Tibial nerve (tissue), 4 donors: ENCODE measurements at regions not wholly inside any gene's neighbourhood (a gene's known extent, or its start where the extent isn't known, plus 50 kb on each side); places are given as distances from the start of the nearest gene placed in this dataset.

Source experiments
- DNase-seq, 2 donors: peaks; one replicate each; pipeline ENCODE4 v3.0.0-alpha.2; 2019; ENCODE audit warnings: low spot score in 2 of 2
- H3K27ac ChIP-seq, 4 donors: fragments of 200-600 bp; sonication (generic) in 3 of 4; one replicate each; pipeline ENCODE4 v1.5.1; 2017 to 2019; ENCODE audit warnings: mild to moderate bottlenecking in 1 of 4
- H3K27me3 ChIP-seq, 2 donors: fragments of 200-600 bp; sonication (generic) in 1 of 2; one replicate each; pipeline versions ENCODE4 v1.5.1 to v1.6.0; 2017 to 2019
- H3K36me3 ChIP-seq, 3 donors: fragments of 200-600 bp; sonication (generic); one replicate each; pipeline ENCODE4 v1.5.1; 2018 to 2019
- H3K4me1 ChIP-seq, 4 donors: fragments of 200-600 bp; sonication (generic) in 3 of 4; one replicate each; pipeline ENCODE4 v1.5.1; 2017 to 2019
- H3K4me3 ChIP-seq, 4 donors: fragments of 200-600 bp; sonication (generic) in 3 of 4; one replicate each; pipeline ENCODE4 v1.5.1; 2017 to 2019; ENCODE audit warnings: mild to moderate bottlenecking in 1 of 4, moderate library complexity in 1 of 4
- H3K9me3 ChIP-seq, 4 donors: fragments of 200-600 bp; sonication (generic) in 3 of 4; one replicate each; pipeline ENCODE4 v1.5.1; 2017 to 2019
- CTCF ChIP-seq, 5 experiments: fragments of 200-600 bp in 3 of 5; fragments of 450-650 bp in 2 of 5; sonication (generic) in 3 of 5; IDR thresholded peaks; one replicate each; pipeline ENCODE4 v1.5.1; 2016 to 2019; ENCODE audit warnings: antibody characterized with exemption in 5 of 5, mild to moderate bottlenecking in 3 of 5, moderate library complexity in 2 of 5
- EP300 ChIP-seq, 2 donors: sonication (generic); formaldehyde crosslinking; IDR thresholded peaks; one replicate each; pipeline ENCODE4 v1.6.1; 2017; ENCODE audit warnings: antibody characterized with exemption in 2 of 2, mild to moderate bottlenecking in 1 of 2
- POLR2A ChIP-seq, 2 donors: fragments of 450-650 bp; IDR thresholded peaks; one replicate each; pipeline ENCODE4 v1.6.1; 2017; ENCODE audit warnings: antibody characterized with exemption in 2 of 2, mild to moderate bottlenecking in 2 of 2, moderate library complexity in 2 of 2
- WGBS, 2 donors: methylation state at CpG; one replicate each; pipeline ENCODE4 v1.1.5; 2018; 5-methylcytosine and 5-hydroxymethylcytosine counted together

- WGBS, 2 donors = 49 to 54% methylated on average over 2 of the region's 2 CpGs
- H3K9me3 ChIP-seq = no peaks in the 10 kb centered on the region
Measured at GRCh38 chr2:88870267-88870839, 178.9 kb downstream of the RPIA start.

GRCh38 chr2:88871336-88871735 is 179.9 kb downstream of the RPIA start:
- no peak for DNase-seq
- WGBS, 2 donors = 61 to 62% methylated on average over 5 of the region's 5 CpGs
- H3K4me3 ChIP-seq = no peak overlapping the region
- H3K27ac ChIP-seq = no peak overlapping the region
- peaks cover 0 to 11% of the 10 kb centered on the region in 2 donors for H3K27me3 ChIP-seq
- H3K36me3 ChIP-seq = no peaks in the 10 kb centered on the region
- H3K4me1 ChIP-seq = no peaks in the 10 kb centered on the region
- TF ChIP-seq CTCF (IDR thresholded peaks at IDR 0.05) (no peak), EP300 (IDR thresholded peaks at IDR 0.05) (no peak), POLR2A (IDR thresholded peaks at IDR 0.05) (no peak)
- no peaks in the 10 kb centered on the region for H3K9me3 ChIP-seq

More at GRCh38 chr2:88870267-88870839, 178.9 kb downstream of the RPIA start:
- Histone ChIP-seq H3K27ac (no peak overlapping the region), H3K4me1 (no peaks in the 10 kb centered on the region), H3K4me3 (no peak overlapping the region), H3K27me3 (peaks cover 0 to 11% of the 10 kb centered on the region in 2 donors), H3K36me3 (no peaks in the 10 kb centered on the region)
- no peak for DNase-seq
- TF ChIP-seq POLR2A (IDR thresholded peaks at IDR 0.05) = no peak
- no peak for TF ChIP-seq EP300 (IDR thresholded peaks at IDR 0.05)
- no peak for TF ChIP-seq CTCF (IDR thresholded peaks at IDR 0.05)

- no peaks in the 10 kb centered on the region for H3K9me3 ChIP-seq
- peaks cover 0 to 11% of the 10 kb centered on the region in 2 donors for H3K27me3 ChIP-seq
- no peaks in the 10 kb centered on the region for H3K4me1 ChIP-seq
- H3K4me3 ChIP-seq = no peak overlapping the region
- TF ChIP-seq EP300 (IDR thresholded peaks at IDR 0.05) (no peak), POLR2A (IDR thresholded peaks at IDR 0.05) (no peak), CTCF (IDR thresholded peaks at IDR 0.05) (no peak)
- DNase-seq = no peak
- no peak overlapping the region for H3K27ac ChIP-seq
- H3K36me3 ChIP-seq = no peaks in the 10 kb centered on the region
Measured at GRCh38 chr2:88873620-88874019, 182.1 kb downstream of the RPIA start.

- Histone ChIP-seq H3K27me3 (peaks cover 0 to 11% of the 10 kb centered on the region in 2 donors), H3K4me3 (no peak overlapping the region), H3K36me3 (no peaks in the 10 kb centered on the region), H3K27ac (no peak overlapping the region), H3K9me3 (no peaks in the 10 kb centered on the region), H3K4me1 (no peaks in the 10 kb centered on the region)
- WGBS, 2 donors = 27% methylated on average over 4 of the region's 4 CpGs
- peak in 1 of 2 donors; percentile 68 for DNase-seq
- no peak for TF ChIP-seq EP300 (IDR thresholded peaks at IDR 0.05)
- TF ChIP-seq POLR2A (IDR thresholded peaks at IDR 0.05) = no peak
- peak; percentile 53 to 70 (median 66) for TF ChIP-seq CTCF (IDR thresholded peaks at IDR 0.05)
Measured at GRCh38 chr2:88874063-88874657, 182.7 kb downstream of the RPIA start.

- DNase-seq = no peak
- H3K4me1 ChIP-seq = peaks cover 0 to 8% (median 0%) of the 10 kb centered on the region in 4 donors
- no peak overlapping the region for H3K4me3 ChIP-seq
- no peaks in the 10 kb centered on the region for H3K36me3 ChIP-seq
- peaks cover 0 to 5% of the 10 kb centered on the region in 2 donors for H3K27me3 ChIP-seq
- H3K27ac ChIP-seq = no peak overlapping the region
- WGBS, 2 donors = 42 to 54% methylated on average over 3 of the region's 3 CpGs
- no peaks in the 10 kb centered on the region for H3K9me3 ChIP-seq
- TF ChIP-seq CTCF (IDR thresholded peaks at IDR 0.05) (no peak), POLR2A (IDR thresholded peaks at IDR 0.05) (no peak), EP300 (IDR thresholded peaks at IDR 0.05) (no peak)
Measured at GRCh38 chr2:88875736-88876135, 184.3 kb downstream of the RPIA start.
